NCI-H1694 treated with DMSO at 0.1 percent for 48 hours (cell line): ENCODE measurements at regions not wholly inside any gene's neighbourhood (a gene's known extent, or its start where the extent isn't known, plus 50 kb on each side); places are given as distances from the start of the nearest gene placed in this dataset.
"Not testable (repeated sequence)": the region's sequence is repeated elsewhere in the genome, so short reads cannot be mapped to it uniquely, and the experiment has no call there.

ENCODE experiments used
- DNase-seq: peaks from one replicate; lab custom pipeline; 2025; lab: John Stamatoyannopoulos, UW

DNA sequence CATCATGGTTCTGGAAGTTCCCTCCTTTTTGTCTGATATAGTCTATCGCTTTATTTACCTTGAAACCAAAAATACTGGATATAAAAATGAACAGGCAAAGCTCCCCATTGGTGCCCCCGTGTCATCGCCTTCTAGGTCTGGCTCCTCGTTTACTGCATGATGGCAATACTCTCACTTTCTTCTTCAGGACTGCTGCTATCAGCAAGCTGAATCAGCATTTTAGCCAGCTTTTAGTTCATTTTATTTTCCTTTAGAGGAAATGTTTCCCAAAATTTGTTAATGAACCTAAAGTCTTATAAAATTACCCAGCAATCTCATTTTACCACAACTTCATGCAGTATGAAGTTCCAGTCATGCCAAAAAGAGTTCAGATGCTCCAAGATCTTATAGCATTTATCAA lies 80.5 kb downstream of the ZIC3 start:
- DNase-seq, result no peak

DNA sequence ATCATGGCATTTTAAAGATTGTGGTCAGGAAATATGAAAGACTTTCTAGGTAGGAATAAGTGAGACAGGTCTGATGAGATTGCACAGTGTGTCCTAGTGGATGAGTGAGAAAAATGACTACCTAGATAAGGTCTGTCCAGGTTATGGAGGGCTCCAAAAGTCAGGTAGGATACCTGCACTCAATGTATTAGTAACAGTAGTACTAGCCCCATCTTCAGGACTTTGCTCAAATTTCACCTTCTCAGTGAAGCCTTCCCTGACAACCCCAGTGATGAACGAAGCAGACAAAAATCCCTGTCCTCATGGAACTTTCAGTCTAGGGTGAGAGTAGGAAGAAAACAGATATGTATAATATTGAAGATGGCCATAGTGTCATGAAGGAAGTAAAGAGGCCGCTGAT lies 85.7 kb downstream of the ZIC3 start:
- no peak for DNase-seq

DNA sequence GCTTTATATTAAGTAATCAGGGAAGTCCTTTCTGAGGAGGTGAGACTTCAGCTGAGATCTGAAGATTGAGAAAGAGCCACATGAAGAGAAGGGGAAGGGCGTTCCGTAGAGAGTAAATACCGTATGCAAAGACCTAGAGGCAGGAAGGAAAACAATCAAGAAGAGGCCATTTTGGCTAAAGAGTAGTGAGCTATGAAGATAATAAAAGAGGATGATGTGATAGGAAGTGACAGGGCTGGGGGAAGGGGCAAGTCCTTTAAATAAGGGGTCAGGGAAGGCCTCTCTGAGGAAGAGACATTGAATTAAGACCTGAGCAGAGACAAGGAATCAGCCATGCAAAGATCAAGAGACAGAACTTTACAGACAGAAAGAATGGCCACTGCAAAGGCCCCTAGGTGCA lies 86.2 kb downstream of the ZIC3 start:
- DNase-seq, result no peak

DNA sequence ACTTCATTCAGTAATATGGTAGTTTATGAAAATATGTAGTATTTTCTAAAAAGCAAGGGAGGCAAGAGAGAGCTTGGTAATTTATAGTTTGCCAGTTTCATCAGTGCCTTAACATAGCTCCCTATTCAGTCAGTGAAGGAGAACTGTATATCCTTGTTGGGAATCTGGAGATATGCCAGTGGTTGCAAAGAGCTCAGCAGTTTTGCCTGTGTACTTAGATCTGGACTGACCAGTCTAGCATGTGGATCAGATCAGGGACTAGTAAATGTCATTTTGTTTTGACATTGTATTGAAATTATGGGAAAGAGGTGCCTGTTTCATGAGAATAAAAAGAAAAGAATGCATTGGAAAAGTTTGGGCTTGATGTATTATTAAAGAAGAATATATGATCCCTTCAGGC lies 88.6 kb downstream of the ZIC3 start:
- DNase-seq, result no peak

DNA sequence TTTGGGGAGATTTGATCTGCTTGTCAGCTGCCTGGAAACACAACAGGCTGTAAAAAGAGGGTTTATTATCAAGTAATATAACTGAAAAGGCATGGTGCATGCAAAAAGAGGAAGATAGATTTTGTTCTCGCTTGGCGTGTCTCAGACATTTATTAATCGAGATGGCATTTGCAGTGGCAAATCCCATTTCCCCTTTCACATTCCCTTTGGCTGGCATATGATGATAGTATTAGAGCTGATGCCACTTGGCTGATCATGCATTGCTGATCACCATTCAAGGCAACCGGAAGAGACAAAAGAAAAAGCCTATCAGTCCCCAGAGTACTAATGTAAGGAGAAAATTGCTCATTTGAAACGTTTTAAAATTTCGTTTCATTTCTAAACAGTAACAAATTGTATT lies 101.8 kb downstream of the ZIC3 start:
- no peak for DNase-seq

DNA sequence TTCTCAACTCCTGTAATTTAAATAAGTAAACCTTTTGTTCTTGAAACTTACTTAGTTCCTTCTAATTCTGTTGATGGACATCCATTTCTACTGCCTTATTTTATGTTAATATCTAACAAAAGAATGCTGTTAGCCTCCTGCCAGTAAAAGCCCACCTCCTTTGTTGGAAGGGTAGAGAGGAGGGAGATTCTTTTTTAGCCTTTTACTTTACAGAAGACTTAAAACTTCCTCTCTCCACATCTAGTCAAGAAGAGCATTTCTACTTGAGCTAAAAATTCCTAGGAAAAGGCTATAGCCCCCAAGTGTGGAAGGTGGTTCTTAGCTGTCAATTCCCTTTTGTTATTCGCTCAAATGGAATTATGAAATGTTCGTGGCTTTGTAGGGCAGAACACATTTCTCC lies 118.7 kb downstream of the ZIC3 start:
- DNase-seq, result no peak

DNA sequence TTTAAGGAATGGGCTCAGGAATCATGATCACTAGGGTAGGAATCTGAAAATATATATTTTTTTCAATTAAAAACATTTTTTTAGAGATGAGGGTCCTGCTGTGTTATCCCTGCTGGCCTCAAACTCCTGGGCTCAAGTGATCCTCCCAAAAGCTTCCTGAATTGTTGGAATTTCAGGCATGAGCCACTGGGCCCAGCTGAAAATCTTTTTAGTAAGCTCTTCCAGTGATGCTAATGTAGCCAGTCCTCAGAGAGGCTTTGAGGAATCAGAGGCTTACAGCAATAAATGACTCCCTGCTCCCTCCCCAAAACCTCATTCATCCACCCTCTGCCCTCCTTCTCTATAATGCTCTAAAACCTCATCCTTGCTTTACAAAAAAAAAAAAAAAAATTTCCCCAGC lies 129.5 kb downstream of the ZIC3 start:
- DNase-seq, result no peak

DNA sequence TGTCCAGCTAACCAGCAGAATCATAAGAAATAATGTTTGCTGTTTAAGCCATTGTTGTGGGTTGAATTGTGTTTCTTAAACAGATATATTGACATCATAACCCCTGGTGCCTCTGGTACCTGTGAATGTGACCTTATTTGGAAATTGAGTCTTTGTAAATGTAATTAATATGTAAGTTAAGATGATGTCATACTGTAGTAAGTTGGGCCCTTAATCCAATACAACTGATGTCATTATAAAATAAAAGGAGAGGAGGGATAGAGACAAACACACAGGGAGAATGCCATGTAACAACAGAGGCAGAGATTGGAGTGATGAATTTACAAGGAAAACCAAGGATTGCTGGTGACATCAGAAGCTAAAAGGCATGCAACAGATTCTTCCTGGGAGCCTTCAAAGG lies 141.4 kb downstream of the ZIC3 start:
- DNase-seq, result no peak

DNA sequence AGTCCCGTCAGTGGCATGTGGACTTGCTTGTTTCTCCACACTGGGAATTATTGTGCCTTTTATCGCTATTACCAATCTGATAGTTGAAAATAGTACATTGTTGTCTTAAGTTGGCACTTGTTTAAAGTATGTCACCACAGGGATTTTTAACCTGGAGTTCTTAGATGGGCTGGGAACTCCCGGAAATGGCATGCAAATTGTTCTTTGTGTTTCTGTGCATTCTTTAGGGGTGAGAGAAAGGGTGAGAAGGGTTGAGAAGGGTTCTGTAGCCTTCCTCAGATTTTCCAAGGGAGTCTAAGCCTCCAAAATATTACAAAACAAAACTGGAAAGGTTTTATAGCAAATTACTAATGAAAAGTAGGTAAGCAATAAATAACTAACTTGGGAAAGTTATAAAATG lies 176.9 kb downstream of the ZIC3 start:
- no peak for DNase-seq

DNA sequence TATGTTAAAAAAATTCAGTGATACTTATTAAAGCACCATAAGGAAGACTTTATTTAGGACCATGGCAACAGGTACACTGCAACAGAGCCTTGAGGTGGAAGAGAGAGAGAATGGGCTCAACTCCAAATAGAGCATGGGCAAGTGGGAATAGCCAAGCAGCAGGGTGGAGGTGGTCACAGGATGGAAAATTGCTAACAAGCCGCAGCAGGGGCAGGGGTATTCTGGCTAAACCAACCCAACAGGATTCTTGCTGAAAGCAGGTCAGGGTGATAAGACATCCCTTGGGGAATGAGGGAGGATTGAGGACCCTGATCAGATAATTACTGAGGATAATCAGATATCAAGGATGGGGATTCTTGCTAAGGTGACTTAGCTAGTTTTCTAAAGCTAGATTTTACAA lies 177.5 kb downstream of the ZIC3 start:
- no peak for DNase-seq

DNA sequence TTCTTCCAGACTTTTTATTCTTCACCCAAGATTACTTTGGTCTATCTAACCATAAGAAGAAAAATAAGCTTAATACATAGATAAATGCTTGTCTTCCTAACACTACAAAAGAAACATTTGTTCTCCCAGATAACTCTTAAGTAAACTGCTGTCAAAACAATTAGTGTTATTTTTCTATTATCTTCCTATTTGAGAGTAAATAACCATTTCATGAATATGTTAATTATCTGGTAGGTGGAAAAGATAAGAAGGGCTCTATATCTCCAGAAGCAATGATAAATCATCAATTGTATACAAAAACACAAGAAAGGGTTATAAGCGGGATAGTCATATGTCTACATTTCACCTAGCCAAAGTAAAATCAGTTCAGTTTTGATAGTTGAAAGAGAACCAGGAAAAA lies 180.4 kb downstream of the ZIC3 start:
- DNase-seq, result no peak

DNA sequence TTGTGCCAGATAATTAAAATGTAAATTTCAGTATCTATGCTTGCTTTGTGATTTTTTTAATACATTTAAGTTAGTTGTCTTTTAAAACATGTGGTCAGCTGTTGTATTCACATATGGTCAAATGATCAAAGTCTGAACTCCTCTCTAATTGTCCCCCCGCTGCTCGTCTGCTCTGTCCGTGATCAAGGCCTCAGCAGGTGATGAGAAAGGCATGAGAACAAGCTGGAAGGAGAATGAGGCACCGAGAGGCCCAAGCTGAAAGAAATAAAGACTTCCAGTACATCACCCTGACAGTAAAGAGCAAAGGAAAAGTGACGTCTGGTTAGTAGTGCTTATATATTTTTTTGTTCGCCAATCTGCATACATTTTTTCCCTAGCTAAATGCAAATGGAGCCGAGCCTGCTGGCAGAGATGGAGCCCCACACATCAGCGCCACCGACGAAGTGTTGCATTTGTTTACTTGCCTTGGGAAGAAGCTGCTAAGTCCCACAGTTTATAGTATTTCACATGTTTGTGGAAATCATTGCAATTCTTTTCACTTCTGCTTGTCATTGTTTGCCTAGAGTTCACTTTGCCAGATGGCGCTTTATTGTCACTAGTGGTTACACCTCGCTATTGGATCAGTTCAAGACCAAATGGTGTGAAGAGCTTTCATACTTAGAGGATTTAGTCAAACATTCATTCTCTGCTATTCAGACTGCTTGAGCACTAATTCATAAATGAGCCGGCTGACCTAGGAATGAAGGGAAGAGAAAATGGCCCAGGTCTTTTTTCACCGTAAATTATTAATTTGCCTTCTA lies 181.5 kb downstream of the ZIC3 start:
- DNase-seq, result no peak

DNA sequence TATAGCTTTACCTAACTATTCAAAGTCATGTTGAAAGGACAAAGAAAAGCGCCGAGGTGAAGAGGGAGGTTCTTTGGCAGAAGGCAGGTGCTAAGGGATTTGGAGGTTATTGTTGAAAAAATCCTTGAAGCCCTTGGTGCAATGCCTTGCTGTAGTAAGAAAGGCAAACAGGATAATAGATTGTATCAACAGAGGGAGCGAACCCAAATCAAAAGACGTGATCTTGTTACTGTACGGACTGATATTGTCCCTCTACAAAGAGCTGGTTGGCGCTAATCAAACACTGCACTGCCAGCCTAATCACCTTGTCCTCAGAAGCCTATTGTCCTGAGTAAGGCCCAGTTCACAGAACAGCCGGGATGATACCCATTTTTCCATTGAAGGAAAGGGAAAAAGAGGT lies 182.9 kb downstream of the ZIC3 start:
- no peak for DNase-seq

DNA sequence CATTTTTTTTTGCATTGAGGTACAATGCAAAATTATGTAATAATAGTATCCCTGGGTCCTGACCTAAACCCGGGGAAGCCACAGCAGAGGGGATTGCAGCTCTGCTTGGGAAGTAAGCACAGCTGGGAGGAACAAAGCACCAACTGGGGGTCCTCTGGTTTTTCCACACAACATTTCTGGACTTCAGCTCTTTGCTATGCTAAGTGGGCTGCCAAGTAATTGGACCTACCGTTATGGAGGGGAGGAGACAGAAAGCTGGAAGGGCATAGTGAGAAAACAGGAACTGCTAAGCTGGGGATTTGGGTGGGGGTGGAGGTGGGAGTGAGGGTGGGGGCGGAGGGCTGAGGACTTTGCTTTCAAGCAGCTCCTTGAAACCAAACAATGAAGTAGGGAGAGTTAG lies 183.3 kb downstream of the ZIC3 start:
- no peak for DNase-seq

DNA sequence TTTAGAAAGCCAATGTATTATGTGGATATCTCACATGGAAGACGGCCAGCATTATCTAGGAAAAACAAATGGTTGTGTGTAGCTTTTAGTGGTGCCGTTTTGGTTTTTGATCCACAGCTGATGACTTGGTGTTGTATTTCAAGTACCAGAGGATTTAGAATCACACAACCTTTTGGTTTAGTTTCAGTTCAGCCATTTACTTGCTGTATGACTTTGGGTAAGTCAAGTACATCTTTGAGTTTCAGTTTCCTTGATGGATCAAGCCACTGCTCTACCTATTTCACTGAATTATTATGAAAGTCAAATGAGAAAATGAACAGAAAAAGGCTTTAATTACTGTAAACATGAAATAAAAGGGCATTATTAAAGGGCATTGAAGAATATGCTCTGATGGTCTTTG lies 205.6 kb downstream of the ZIC3 start:
- DNase-seq, result no peak

DNA sequence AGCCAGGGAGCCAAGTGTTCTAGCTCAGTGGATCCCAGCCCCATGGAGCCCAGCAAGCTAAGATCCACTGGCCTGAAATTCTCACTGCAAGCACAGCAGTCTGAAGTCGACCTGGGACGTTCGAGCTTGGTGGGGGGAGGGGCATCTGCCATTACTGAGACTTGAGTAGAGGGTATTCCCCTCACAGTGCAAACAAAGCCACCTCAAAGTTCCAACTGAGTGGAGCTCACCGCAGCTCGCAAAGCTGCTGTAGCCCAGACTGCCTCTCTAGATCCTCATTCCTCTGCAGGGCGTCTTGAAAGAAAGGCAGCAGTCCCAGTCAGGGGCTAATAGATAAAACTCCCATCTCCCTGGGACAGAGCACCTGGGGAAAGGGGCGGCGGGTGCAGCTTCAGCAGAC lies 226.3 kb downstream of the ZIC3 start:
- DNase-seq, result no peak

DNA sequence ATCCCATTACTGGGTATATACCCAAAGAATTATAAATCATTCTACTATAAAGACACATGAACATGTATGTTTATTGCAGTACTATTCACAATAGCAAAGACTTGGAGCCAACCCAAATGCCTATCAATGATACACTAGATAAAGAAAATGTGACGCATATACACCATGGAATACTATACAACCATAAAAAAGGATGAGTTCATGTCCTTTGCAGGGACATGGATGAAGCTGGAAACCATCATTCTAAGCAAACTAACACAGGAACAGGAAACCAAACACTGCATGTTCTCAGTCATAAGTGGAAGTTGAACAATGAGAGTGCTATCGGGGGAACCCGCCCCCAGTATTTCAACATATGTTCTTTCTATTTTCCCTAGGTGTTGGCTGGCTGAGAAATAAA lies 232.0 kb downstream of the ZIC3 start:
- DNase-seq, result not testable (repeated sequence)

DNA sequence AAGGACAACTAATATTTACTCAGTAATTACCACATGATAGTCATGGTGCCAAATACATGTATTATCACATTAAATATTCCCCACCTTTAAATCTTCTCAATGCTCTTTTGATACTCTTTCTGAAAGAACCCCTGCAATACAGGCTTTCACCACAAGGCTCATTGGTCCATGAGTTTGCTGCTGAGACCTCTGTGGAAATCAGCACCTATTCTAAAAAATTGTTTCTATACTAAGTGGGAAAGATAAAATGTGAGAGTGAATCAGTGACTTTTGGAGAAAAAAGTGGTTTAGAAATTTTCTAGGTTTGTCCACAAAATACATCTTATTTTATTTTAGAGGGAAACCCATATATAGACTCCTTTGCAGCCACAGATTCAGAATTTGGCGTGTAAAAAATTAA lies 257.3 kb downstream of the ZIC3 start:
- no peak for DNase-seq

DNA sequence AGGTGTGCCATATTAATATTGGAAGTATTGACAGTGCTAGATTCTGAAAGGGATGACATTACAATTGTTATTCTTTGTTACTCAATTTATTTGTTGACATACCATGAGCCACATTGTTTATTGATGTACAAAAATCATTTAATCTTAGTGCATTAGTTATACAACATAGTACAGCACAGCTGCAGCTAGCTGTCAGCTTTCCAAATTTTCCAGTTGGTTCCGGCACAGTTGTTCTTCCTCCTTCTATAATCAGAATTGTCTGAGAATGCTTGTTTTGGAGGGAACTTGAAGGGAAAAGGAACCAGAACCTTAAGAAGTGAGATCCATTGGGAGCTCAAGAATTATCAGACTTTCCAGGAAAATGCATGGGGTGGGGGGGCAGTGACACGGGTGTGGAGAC lies 281.4 kb downstream of the ZIC3 start:
- no peak for DNase-seq

DNA sequence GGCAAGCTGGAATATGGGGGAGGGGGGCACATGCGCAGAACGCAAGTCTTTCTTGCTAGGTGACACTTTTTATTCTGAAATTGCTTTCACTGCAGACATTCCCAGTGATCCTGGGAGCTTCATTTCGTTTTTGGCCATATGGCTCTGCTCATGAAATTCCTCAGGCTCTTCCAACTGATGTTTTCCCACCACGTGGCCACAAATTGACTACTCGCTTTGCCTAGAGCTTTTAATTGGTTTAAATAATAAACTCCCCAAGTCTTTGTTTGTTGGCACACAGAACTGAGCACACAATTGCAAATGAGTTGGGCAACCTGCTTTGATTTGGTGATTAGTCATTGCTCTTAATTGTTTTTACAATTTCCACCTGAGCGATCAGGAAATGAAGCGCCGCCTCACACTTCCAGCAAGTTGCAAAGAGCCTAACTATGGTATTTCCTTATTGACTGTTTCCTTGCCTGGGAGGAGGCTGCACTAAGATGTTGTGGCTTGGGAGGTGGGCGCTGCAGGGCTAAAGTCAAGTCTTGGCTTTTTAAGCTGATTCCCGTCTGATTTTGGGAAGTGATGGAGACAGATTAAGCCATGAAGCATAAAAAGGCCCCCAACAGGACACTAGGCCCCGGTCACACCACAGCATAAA lies 282.5 kb downstream of the ZIC3 start:
- DNase-seq, result no peak

DNA sequence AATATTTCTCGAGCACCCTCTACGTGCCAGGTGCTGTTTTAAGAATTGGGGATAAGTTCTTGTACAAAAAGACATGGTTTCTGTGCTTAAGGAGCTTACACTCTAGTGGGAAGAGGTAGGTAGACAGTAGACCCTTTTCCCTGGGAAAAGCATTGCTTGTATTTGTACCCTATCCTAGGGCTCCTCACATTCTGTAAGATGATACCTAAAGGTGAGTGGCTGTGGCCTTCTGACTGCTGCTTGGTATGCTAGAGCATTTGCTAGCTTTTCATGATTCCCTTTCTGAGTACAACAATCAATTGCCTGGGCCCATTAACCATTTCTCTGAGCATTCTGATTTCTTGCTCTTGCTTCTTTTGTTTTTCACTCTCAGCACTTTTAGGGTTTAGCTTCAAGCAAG lies 286.6 kb downstream of the ZIC3 start:
- no peak for DNase-seq

DNA sequence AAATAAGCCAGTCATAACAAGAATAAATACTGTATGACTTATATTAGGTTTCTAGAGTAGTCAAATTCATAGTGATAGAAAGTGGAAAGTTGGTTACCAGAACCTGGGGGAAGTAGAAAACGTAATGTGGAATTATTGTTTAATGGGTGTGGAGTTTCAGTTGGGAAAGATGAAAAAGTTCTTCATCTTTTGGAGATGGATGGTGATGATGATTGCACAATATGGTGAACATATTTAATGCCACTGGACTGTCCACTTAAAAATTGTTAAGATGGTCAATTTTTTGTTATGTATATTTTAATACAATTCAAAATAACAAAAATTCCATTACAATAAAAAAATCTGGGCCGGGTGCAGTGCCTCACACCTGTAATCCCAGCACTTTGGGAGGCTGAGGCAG lies 289.6 kb downstream of the ZIC3 start:
- no peak for DNase-seq

DNA sequence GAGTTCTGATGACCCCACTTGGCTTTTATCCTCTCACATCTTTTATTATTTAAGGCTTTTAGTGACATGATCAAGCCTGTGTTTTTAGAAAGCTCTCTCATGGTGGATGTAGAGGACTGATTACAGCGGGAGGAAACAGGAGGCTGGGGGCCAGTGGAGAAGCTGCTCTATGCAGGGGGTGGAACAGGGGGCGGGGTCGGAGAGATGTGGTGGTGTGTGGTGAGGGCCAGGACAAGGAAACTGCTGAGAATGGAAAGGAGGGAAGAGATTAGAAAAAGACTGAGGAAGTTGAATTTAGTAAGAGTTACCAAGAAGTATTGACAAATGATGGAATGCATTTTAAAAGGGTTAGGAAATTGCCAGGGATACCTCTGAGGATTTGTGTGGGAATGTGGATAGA lies 292.2 kb downstream of the ZIC3 start:
- no peak for DNase-seq

DNA sequence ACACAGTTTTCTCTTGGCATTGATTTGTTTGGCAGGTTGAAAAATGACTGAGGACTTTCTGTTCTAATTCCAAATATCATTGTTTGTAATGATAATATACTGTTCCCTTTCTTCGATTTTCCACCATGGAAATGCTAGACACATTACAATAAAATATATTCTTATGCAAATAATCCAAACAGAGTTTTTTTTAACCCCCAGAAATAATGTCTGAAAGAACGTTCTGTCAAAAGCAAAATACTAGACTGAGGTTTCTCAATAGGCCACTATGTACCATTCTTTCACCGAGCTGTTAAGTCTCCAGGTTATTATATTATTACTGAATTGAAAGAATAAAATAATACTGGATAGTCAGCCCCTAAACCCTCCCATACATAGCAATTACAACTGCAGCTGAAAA lies 312.5 kb downstream of the ZIC3 start:
- no peak for DNase-seq
